Liver (tissue), 3 donors: ENCODE measurements at regions not wholly inside any gene's neighbourhood (a gene's known extent, or its start where the extent isn't known, plus 50 kb on each side); places are given as distances from the start of the nearest gene placed in this dataset.

Experiments
- ATF3 ChIP-seq: IDR thresholded peaks from 2 replicates; pipeline ENCODE4 v1.6.1; 2016; ENCODE audit warnings: antibody characterized with exemption
- CTCF ChIP-seq: fragments of 150-350 bp; IDR thresholded peaks from 2 replicates; pipeline ENCODE4 v1.5.1; 2017; ENCODE audit warnings: improper control_type of control experiment, low read depth, low read length; ENCODE audit not compliant: missing input control
- GABPA ChIP-seq, 2 donors: IDR thresholded peaks in 1 of 2; conservative IDR thresholded peaks in 1 of 2; 2 replicates each; pipeline ENCODE4 v1.6.1; 2016; ENCODE audit warnings: antibody characterized with exemption in 2 of 2, mild to moderate bottlenecking in 1 of 2, moderate library complexity in 1 of 2
- HNF4G ChIP-seq: IDR thresholded peaks from 2 replicates; pipeline ENCODE4 v1.6.1; 2016; ENCODE audit warnings: antibody characterized with exemption
- JUND ChIP-seq, 2 donors: IDR thresholded peaks; 2 replicates each; pipeline ENCODE4 v1.6.1; 2016; ENCODE audit warnings: antibody characterized with exemption in 2 of 2
- NR2F2 ChIP-seq: IDR thresholded peaks from 2 replicates; pipeline ENCODE4 v1.6.1; 2016; ENCODE audit warnings: antibody characterized with exemption
- RAD21 ChIP-seq, 2 donors: IDR thresholded peaks; 2 replicates each; pipeline ENCODE4 v1.6.1; 2016; ENCODE audit warnings: antibody characterized with exemption in 2 of 2, mild to moderate bottlenecking in 2 of 2
- REST ChIP-seq: IDR thresholded peaks from 2 replicates; pipeline ENCODE4 v1.6.1; 2016; ENCODE audit warnings: antibody characterized with exemption, mild to moderate bottlenecking
- RXRA ChIP-seq, 2 donors: IDR thresholded peaks; 2 replicates each; pipeline ENCODE4 v1.6.1; 2017 to 2018; ENCODE audit warnings: antibody characterized with exemption in 2 of 2, mild to moderate bottlenecking in 1 of 2
- SP1 ChIP-seq: IDR thresholded peaks from 2 replicates; pipeline ENCODE4 v1.6.1; 2018; ENCODE audit warnings: antibody characterized with exemption, mild to moderate bottlenecking
- TAF1 ChIP-seq: conservative IDR thresholded peaks from 2 replicates; pipeline ENCODE4 v1.6.1; 2016; ENCODE audit warnings: antibody characterized with exemption, mild to moderate bottlenecking
- ZBTB33 ChIP-seq: IDR thresholded peaks from 2 replicates; pipeline ENCODE4 v1.6.1; 2016; ENCODE audit warnings: antibody characterized with exemption
- donor health status: healthy.
- donor health status: healthy.

GRCh38 chr12:93019975-93020630 lies 91.0 kb upstream of the EEA1 start:
- no peak for TF ChIP-seq CTCF
- TF ChIP-seq ATF3: no peak
- TF ChIP-seq TAF1: no peak
- TF ChIP-seq HNF4G: no peak
- TF ChIP-seq REST: no peak
- TF ChIP-seq RAD21 (IDR thresholded peaks at IDR 0.05): no peak
- no peak for TF ChIP-seq NR2F2
- TF ChIP-seq SP1: no peak
- TF ChIP-seq ZBTB33: no peak
- no peak for TF ChIP-seq JUND (IDR thresholded peaks at IDR 0.05)
- no peak for TF ChIP-seq RXRA (IDR thresholded peaks at IDR 0.05)
- TF ChIP-seq GABPA (IDR thresholded peaks at IDR 0.05 in 1 of 2, conservative IDR thresholded peaks at IDR 0.05 in 1 of 2): no peak
